Tibial nerve (tissue), 3 donors: ENCODE measurements at regions not wholly inside any gene's neighbourhood (a gene's known extent, or its start where the extent isn't known, plus 50 kb on each side); places are given as distances from the start of the nearest gene placed in this dataset.

Experiments
- CTCF ChIP-seq, 5 experiments: fragments of 200-600 bp in 3 of 5; fragments of 450-650 bp in 2 of 5; sonication (generic) in 3 of 5; IDR thresholded peaks; one replicate each; pipeline ENCODE4 v1.5.1; 2016 to 2019; ENCODE audit warnings: antibody characterized with exemption in 5 of 5, mild to moderate bottlenecking in 3 of 5, moderate library complexity in 2 of 5
- POLR2A ChIP-seq, 2 donors: fragments of 450-650 bp; IDR thresholded peaks; one replicate each; pipeline ENCODE4 v1.6.1; 2017; ENCODE audit warnings: antibody characterized with exemption in 2 of 2, mild to moderate bottlenecking in 2 of 2, moderate library complexity in 2 of 2

DNA sequence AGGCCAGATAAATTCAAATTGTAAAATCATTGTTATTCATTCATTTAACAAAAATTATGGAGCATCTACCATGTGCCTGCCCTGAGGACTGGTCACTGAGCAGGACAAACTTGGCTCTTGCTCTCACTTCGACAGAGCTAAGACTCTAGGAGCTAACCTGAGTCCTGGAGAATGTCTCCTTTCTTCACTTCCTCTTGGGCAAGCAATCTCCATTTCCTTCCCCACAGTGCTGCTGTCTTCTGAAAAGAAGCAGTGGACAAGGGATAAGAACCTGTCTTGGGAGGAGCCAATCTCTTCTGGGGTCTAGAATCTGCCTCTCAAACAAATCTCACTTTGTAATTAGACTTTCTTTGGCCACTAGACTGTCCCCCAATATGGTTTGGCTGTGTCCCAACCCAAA is 76.2 kb upstream of the PLXNA4 start:
- TF ChIP-seq CTCF (IDR thresholded peaks at IDR 0.05), result no peak
- no peak for TF ChIP-seq POLR2A (IDR thresholded peaks at IDR 0.05)
